T-helper 2 cell treated with Interferon-gamma antibody and Interleukin-4, amounts not matched to agents 100 ng/mL and 5 ng/mL, for 36 hours (primary cell): ENCODE measurements at regions not wholly inside any gene's neighbourhood (a gene's known extent, or its start where the extent isn't known, plus 50 kb on each side); places are given as distances from the start of the nearest gene placed in this dataset.

Experiments
- intact Hi-C: fragments of 100-400 bp; cut with micrococcal nuclease; formaldehyde crosslinking; loops from one replicate; pipeline ENCODE4 v1.15.1; 2023

DNA sequence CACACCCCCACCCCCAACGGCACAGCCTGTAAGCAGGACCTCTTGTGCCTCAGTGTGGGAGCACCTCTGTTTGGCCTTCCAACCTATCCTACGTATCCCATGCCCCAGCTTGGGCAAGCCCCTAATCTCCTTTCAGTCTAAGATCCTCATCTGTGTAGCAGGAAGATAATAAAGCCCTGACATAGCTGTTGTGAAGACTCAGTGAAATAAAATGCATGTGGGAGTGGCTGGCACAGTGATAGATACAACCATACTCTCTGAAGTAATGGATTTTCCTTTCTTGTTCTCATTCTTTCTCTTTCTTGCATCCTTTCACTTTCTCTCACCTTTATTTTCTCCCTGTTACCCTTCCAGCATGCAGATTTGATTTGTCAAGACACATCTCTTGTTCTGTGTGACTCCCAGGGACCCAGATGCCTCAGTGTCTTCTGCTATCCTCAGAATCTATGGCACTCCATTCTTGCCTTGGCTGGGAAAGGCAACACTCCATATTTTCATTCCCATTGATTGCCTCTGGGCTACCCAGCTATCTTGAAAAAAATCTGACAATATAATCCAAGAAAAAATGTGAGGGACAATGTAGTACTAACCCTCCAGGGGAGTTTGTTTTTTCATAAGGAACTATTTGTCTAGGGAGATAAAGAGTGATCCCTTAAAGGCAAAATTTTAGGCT, 207.2 kb upstream of the SETBP1 start:
- intact Hi-C loops: no loop called here

DNA sequence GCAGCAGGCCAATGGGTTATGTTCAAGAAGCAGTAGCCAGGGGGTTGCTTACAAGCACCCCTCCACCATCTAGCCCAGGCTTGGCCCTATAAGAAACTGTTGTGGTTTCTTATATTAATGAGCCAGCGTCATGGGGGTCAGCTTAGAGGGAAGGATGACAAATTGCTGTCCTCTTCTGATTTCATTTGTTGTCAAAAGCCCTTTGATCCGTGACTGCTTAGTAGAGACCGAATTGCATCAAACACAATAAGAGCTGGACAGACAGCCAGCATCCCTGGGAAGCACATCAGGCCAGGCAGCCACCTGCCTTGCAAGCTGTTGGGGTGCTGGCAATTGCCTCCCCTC, 206.6 kb upstream of the SETBP1 start:
- intact Hi-C loops: no loop called here

DNA sequence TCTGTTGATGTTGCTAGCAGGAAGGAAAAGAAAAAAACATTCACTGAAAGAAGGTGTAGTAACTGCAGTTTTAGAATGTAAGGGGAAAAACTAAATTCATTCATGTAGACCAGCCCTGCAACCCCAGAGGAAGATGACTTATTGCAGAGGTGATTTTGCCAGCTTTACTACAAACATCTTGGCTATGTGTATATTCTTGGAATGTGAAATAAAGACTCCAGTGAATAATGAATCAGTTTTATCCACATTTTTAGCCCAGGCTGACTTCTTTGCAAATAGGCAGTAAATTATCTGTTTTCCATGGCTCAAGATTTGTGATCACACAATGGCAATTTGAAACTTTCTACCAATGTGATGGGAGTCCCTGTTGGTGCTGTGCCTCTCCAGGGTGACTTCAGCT, 206.1 kb upstream of the SETBP1 start:
- intact Hi-C loops: no loop called here

DNA sequence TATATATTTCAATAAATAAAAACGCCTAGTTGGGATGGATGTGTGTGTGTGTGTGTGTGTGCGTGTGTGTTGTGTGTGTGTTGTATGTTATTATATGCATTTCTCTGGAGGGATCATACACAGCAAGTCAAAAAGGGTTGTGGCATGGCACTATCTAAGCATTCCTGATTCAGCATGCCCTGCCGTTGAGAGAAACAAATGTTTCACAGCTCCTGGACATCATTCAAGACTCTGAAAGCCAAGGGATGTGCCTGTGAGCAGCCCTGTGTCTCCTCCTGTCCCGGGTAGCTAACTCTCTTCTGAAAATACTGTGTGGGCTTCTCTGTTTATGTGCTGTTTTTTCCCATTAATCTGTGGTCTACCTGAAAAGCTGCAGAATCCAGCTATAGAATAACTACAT, 197.9 kb upstream of the SETBP1 start:
- intact Hi-C loops: no loop called here

DNA sequence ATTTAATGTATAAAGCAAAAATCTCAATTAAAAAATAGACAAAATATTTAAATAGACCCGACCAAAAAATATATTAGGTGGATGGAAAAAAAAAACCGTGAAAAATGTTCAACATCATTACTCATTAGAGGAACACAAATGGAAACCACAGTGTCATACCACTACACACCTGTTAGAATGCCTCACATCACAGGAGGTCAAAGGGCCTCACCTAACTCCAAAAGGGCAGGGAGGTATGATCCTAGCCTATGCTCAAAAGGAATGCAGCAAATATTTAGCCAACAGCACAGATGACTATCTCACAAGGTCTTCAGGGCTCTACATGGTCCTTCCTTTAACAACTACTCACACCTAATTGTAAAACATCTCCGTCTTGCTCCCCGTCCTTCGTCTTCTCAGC, 185.5 kb upstream of the SETBP1 start:
- intact Hi-C loops: no loop called here

DNA sequence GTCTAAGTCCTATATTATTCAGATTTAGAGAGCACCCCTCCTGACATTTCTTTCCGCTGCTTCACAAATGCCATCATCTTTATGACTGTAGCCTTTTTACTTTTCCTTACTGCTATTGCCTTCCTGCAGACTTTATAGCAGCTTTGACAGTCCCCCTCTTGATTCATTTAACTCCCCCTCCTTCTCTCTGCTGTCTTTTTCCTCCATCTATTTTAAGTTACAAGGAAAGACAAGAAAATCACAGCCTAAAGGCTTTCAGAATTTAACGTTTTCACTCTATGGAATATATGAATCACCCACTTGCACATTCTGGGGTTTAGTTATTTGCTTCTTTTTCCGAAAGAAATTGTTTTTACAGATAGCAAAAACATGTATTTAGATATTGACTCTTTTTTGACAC, 183.4 kb upstream of the SETBP1 start:
- intact Hi-C loops: no loop called here

DNA sequence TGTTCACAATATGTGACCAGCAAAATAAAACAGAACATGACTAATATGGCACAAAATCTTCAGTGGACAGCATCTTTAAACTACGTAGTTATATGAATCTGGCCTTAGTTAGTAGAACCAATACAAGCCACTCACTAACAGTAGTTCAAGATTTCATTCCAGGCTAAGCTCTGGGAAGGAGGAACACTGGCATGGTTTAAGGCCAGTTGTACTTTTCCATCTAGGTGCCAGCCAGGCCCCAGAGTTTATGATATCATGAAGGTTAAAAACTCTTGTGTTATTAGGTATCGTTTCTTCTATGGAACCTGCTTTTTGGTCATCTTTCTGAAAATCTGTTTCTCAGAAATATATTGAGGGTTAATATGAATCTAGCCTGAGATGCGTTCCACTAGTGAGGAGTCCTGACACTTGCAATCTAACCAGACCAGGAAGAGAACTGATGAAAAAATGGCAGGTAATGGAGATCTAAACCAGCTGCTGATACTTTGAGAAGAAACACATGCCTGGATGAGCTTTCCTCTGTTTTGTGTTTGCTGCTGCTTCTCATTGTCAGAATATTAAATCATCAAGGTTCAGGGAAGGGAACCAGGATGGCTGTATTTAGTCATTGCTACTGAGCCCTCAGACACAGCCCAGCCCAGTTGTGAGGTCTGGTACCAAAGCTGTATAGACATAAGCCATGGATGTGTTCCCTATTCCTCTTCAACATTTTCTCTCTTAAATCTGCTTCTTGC, 182.8 kb upstream of the SETBP1 start:
- intact Hi-C loops: no loop called here

DNA sequence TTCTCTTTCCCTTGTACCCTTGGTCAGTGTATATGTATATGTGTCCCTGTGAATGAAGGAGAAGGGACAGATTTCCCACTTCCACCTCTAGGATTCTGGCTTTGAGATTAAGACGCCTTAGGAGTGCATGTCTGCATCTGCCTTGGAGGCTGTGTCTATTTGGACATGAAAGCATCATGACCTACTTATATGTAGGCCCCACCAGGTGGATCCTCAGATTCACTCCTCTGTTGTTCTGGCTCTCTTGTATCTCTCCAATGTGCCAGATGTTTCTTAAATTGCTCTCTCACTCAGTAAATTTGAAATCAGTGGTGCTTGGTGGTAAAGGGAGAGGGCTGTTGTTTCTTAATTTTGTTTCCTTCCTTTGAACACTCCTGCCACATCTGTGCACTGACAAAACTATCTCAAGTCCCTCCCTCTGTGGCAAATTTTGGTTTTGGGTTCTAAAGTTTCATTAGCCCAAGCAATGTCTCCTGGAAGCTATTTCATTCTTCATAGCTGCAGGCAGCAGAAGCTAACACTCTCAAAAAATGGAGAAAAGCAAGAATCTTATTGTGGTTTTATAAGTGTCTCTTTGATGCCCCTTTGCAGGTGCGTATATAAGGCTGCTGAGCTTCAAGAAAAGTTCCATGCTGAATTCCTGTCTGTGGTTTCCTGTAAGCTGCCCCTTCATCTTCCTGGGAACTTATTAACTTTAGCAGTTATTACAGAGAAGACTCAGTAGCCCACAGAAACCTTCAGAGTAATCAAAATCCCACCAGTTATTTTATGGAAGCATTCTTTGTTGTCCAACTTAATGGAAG, 179.7 kb upstream of the SETBP1 start:
- intact Hi-C loops: no loop called here

DNA sequence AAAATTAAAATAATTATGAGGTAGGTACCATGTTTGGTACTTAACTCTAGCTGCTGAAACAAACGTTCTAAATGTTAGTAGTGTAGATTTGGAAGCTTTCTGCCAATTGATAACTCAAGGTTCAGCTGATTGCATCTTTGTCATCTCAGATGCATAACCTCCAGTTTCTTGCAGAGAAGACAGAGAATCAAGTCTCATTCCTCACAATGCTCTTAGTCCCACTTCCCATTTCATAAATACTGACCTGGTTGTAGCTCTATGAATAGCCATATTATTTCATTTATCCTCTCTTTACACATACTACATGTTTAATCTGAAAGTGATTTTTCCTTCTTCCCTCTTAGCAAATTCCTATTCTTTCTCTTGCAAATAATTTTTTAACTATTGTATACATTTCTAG, 178.5 kb upstream of the SETBP1 start:
- intact Hi-C loops: no loop called here

DNA sequence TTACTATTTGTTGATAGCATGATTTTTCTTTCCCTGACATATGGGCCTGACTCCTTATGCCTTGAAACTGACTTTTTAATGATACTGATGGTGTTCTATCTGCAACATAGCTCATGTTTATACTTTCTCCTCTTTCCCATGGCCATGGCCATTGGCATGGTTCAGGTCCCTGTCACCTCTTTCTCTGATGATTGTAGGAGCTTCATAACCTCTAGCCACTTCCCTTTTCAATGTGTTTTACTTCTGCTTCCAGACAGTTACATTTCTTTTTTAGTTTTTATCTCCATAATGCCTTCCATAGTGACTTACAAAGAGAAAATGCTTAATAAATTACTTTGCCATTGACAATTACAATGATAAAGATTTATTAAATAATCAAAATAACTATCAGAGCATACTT, 177.9 kb upstream of the SETBP1 start:
- intact Hi-C loops: no loop called here

DNA sequence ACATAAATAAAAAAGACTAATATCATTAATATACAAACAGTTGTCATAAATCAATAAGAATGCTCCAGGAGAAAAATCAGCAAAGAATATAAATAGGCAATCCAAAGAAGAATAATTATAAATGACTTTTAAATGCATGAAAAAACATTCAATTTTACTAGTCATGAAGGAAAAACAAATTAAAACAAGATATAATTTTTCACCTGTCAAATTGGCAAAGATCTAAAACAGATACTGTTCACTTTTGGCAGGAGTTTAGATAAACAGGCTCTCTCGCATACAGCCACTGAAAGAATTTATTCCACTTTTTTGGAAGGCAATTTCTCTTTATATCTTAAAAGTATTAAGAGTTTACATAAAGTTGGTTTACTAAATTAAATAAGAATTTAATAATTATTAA, 176.8 kb upstream of the SETBP1 start:
- intact Hi-C loops: no loop called here

DNA sequence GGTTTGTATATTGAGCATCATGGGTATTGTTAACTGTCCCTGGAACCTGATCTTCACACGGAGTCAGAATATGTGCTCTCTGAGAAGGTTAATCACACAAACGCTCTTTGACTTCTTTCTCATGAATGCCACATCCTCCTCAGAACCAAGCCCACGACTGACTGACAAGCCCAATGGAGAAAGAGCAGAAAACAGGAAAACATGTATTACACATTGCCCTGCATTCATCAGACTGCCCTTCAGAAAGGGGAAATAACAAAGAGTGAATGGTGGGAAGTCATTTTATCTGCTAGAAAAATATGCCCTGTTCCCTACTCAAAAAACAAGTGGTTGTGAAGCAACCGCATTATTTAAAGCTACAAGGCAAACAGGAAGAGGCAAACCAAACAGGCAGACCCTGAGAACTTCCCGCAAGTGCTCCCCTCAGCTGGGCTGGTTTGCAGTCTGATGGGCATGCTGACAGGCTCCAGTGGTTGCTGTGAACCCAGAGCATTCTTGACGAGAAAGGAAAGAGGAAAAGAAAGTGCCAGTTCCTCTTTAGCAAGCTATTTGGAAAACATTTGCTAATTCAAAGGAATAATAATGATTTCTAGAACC, 172.9 kb upstream of the SETBP1 start:
- intact Hi-C loops: no loop called here

DNA sequence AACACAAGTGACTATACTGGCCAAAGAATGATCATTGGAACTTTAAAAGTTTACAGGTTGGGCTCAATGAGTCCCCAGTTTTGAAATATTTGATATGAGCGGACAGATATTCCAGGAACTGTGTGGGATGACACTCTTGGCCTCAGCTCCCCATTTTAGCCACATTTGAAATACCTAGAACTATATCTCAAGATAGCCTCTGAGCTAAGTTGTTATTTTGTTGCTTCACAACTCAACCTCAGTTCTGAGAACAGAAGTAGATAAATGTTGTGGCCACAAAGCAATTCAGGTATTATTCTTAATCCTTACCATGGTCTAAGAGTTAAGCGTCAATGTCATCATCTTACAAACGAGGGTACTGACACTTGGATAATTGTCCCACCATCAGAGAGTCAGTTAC, 172.2 kb upstream of the SETBP1 start:
- intact Hi-C loops: no loop called here

DNA sequence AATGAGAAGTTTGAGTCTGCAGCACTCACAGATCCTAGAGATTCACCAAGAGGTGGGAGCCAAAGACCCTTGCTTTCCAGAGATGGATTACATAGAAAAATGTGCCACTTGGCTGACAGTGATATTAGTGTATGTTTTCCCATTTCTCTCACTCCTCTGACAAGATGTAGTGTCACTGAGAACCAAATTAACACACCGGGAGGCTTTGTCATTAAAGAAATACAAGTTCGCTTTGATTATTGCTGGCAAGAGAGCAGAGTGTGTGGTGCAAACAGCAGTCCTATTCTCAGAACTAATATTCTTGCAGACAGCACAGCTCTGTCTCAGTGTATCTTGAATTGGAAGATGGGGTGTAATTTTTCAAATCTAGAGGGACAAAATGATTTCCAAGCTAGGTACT, 171.6 kb upstream of the SETBP1 start:
- intact Hi-C loops: no loop called here

DNA sequence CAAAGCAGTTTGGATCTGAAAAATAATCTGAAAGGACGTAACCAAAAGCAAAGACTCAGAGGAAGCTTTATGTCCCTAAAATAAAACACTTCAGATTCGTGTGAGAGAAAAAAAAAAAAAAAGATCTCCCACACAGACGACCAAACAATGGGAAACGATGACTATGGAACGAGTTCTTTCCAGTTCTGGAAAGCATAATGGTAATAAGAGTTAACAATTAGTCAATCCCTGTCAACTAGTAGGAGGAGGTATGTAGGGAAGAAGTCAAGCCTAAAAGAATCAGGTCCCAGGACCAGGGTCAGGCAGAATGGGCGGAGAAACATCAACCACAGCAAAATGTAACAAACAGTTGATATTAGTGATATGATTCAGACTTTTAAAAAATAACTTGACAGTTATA, 170.3 kb upstream of the SETBP1 start:
- intact Hi-C loops: no loop called here

DNA sequence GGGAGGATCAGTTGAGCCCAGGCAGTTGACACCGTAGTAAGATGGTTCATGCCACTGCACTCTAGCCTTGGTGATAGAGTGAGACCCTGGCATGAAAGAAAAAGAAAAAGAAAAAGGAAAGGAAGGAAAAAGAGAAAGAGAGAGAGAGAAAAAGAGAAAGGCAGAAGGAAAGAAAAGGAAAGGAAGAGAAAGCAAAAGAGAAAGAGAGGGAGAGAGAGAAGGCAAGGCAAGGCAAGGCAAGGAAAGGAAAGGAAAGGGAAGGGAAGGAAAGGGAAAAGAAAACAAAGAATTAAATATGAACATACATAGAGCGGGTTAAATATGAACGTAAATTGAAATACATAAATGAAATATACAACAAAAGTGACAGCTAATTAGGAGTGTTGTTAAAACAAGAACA, 167.5 kb upstream of the SETBP1 start:
- intact Hi-C loops: no loop called here

DNA sequence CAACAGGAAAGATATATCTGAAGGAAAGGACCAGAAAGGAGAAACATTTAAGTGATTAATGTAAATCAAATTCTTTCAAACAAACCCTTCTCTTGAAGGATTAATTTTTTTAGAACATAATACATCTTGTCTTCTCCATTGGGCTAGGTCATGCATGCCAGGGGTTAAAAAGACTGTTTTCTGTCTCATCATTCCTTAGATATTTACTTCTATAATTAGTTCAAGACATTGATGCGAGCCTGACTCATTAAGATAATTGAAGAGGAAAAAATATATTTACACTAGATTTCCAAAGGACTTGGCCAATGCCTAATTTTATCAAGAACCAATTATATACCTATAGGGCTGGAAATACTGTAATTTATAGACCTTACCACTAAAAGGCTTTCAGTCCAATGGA, 166.6 kb upstream of the SETBP1 start:
- intact Hi-C loops: no loop called here

DNA sequence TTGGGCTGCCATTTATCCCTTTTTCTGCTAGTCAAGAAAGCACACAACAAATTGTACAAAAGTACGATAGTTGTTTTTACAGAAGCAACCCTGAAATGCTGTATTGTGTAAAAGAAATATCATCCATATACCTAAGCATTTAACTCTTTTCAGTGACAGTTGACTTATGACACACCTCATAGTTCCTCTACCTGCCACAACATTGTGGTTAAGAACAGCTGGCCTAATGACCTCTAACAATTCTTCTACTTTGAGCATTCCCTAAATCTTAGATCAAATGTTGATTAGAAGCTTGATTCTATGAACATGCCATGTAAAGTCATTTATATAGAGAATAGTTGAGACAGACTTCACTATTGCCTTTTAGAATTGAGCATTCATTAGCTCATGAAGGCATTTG, 165.9 kb upstream of the SETBP1 start:
- intact Hi-C loops: no loop called here

DNA sequence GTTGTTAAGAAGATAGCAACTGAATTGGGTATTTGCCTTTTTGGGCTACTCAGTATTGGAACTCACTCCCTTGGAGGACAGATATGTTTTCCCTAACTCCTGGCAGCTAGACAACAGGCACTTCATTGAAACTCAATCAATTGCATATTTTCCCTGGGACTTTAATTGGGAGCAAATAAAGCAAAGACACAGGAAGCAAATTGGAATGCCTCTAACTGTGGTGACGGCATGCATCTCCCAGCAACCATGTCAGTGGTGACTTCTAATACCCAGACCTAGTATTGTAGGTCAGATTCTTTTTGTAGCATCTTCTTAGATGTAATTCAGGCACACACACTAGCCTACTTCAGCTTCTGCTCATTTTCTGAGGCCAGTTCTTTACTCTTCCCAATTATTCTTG, 164.2 kb upstream of the SETBP1 start:
- intact Hi-C loops: no loop called here

DNA sequence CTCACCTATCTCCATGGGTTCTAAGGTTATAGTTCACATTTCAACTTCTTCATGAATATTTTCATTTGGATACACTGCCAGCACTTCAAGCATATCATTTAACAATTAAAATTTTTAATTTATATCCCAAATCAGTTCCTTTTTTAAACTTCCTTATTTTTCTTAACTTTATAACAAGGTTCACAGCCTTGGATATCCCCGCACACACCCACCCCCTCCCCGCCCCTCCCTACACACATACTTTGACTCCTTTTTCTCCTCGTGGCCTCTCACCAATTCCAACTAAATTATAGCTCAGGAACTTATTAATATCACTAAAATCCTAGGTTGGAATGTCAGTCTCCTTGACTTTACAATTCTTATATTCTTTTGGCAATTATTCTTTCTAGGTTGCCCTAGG, 163.6 kb upstream of the SETBP1 start:
- intact Hi-C loops: no loop called here

DNA sequence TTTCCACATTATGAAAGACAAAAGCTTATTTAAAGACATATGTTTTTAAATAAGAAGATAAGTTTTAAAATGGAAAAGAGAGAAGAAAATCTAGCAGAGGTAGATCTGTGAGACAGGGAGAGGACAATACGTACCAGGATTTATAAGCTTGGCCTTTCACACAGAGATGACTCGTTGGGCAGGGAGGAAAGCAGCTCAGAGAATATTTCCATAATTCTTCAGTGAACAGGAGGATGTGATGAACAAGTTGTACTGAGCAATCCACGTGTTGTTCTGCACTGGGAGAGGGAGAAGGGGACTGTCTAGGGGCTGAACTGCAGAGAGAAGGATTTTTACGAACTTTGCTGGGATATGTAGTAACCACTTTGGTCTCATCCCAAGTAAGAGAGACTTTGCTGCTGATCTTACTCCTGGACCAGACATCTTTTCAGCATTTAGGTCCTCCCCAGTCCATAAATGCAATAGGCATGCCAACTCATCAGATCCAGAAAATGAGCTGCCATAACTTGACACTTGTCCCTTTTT, 162.5 kb upstream of the SETBP1 start:
- intact Hi-C loops: no loop called here

DNA sequence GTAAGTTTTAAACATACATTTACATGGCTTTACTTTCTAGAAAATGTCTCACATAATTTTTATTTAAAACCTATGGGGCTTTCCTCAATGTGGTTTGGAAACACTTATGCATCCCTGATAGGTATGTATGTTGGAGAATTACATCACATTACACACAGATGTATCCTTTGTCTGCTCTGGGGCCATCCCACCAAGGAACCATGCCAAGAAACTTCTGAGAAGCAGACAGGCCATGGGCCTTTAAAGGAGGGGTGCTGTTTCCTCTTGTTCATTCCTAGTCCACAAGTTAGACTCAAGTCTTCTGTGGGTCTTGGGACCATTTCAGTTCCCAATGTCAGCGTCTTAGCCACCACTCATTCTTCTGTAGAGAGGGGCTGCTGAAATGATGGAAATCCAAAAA, 162.0 kb upstream of the SETBP1 start:
- intact Hi-C loops: no loop called here
